Suprapubic skin (tissue), 4 donors: ENCODE measurements at regions not wholly inside any gene's neighbourhood (a gene's known extent, or its start where the extent isn't known, plus 50 kb on each side); places are given as distances from the start of the nearest gene placed in this dataset.
A peak's percentile ranks its signal among the peaks of the same experiment; 100 is the strongest.

ENCODE experiments used
- DNase-seq, 2 donors: peaks; one replicate each; pipeline ENCODE4 v3.0.0-alpha.2; 2019; ENCODE audit warnings: low spot score in 2 of 2
- H3K27ac ChIP-seq: fragments of 200-600 bp; sonication (generic); one replicate; pipeline ENCODE4 v1.5.1; 2019
- H3K27me3 ChIP-seq: fragments of 200-600 bp; sonication (generic); one replicate; pipeline ENCODE4 v1.5.1; 2019
- H3K36me3 ChIP-seq: fragments of 200-600 bp; sonication (generic); one replicate; pipeline ENCODE4 v1.5.1; 2019
- H3K4me1 ChIP-seq: fragments of 200-600 bp; sonication (generic); one replicate; pipeline ENCODE4 v1.5.1; 2019
- H3K4me3 ChIP-seq: fragments of 200-600 bp; sonication (generic); one replicate; pipeline ENCODE4 v1.5.1; 2019; ENCODE audit warnings: mild to moderate bottlenecking
- H3K9me3 ChIP-seq: fragments of 200-600 bp; sonication (generic); one replicate; pipeline ENCODE4 v1.5.1; 2019
- EP300 ChIP-seq: sonication (generic); formaldehyde crosslinking; IDR thresholded peaks from one replicate; pipeline ENCODE4 v1.6.1; 2017; ENCODE audit warnings: antibody characterized with exemption
- POLR2A ChIP-seq, 2 donors: fragments of 450-650 bp; IDR thresholded peaks; one replicate each; pipeline ENCODE4 v1.6.1; 2017; ENCODE audit warnings: antibody characterized with exemption in 2 of 2, mild to moderate bottlenecking in 2 of 2, moderate library complexity in 2 of 2
- POLR2AphosphoS5 ChIP-seq, 3 donors: sonication (generic); formaldehyde crosslinking; IDR thresholded peaks; one replicate each; pipeline ENCODE4 v1.6.1; 2017; ENCODE audit warnings: antibody characterized with exemption in 3 of 3
- WGBS: methylation state at CpG from one replicate; pipeline ENCODE4 v1.1.5; 2018; 5-methylcytosine and 5-hydroxymethylcytosine counted together
- TF ChIP-seq, protein P1 (sequence below), 2 donors: fragments of 200-600 bp in 1 of 2; fragments of 450-650 bp in 1 of 2; sonication (generic) in 1 of 2; IDR thresholded peaks; one replicate each; pipeline ENCODE4 v1.5.1; 2016 to 2019; ENCODE audit warnings: antibody characterized with exemption in 2 of 2, mild to moderate bottlenecking in 1 of 2, moderate library complexity in 1 of 2

- WGBS, result 31% methylated on average over 1 of the region's 1 CpG
- Histone ChIP-seq H3K4me1 (peaks cover 2% of the 10 kb centered on the region), H3K9me3 (no peaks in the 10 kb centered on the region), H3K4me3 (peak overlapping the region; percentile 38), H3K36me3 (no peaks in the 10 kb centered on the region), H3K27ac (no peak overlapping the region), H3K27me3 (no peaks in the 10 kb centered on the region)
- TF ChIP-seq, protein P1, sequence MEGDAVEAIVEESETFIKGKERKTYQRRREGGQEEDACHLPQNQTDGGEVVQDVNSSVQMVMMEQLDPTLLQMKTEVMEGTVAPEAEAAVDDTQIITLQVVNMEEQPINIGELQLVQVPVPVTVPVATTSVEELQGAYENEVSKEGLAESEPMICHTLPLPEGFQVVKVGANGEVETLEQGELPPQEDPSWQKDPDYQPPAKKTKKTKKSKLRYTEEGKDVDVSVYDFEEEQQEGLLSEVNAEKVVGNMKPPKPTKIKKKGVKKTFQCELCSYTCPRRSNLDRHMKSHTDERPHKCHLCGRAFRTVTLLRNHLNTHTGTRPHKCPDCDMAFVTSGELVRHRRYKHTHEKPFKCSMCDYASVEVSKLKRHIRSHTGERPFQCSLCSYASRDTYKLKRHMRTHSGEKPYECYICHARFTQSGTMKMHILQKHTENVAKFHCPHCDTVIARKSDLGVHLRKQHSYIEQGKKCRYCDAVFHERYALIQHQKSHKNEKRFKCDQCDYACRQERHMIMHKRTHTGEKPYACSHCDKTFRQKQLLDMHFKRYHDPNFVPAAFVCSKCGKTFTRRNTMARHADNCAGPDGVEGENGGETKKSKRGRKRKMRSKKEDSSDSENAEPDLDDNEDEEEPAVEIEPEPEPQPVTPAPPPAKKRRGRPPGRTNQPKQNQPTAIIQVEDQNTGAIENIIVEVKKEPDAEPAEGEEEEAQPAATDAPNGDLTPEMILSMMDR (IDR thresholded peaks at IDR 0.05), result no peak
- TF ChIP-seq POLR2A (IDR thresholded peaks at IDR 0.05) (no peak), EP300 (no peak), POLR2AphosphoS5 (IDR thresholded peaks at IDR 0.05) (no peak)
- DNase-seq, result no peak
These were observed 161.1 kb upstream of the CDH12 start for GRCh38 chr5:23014266-23014665.

DNA sequence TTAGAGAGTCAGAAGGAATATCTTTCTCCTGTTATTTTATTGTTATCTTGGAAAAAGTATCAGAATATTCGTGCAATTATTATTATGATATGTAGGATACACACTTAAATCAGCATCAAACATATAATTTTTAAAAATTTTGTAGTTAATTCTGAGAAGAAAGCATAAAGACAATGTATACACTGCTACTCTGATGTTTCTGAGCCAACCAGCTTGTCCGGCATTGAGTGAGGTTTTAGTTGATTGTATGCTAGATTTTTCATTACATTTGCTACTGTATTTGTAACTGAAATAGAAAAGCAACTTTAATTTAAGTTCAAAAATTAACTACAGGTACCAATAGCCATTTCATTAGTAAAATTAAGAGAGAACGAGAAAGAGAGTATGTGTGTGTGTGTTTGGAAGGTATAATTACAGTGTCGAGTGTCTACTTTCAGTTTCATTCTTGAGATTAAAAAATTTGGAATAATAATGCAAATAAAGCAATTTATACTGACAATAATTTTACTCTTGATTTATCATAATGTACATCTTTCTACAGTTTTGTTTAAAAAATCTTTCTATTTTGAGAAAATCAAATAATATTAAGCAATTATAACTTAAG, 160.4 kb upstream of the CDH12 start:
- Histone ChIP-seq H3K4me1 (peaks cover 2% of the 10 kb centered on the region), H3K27me3 (no peaks in the 10 kb centered on the region), H3K4me3 (peak overlapping the region; percentile 38), H3K9me3 (no peaks in the 10 kb centered on the region), H3K36me3 (no peaks in the 10 kb centered on the region), H3K27ac (no peak overlapping the region)
- DNase-seq, result no peak
- TF ChIP-seq POLR2AphosphoS5 (IDR thresholded peaks at IDR 0.05) (no peak), EP300 (no peak), POLR2A (IDR thresholded peaks at IDR 0.05) (no peak)
- TF ChIP-seq, protein P1 (IDR thresholded peaks at IDR 0.05), result no peak
- 30% methylated on average over 4 of the region's 4 CpGs for WGBS

DNA sequence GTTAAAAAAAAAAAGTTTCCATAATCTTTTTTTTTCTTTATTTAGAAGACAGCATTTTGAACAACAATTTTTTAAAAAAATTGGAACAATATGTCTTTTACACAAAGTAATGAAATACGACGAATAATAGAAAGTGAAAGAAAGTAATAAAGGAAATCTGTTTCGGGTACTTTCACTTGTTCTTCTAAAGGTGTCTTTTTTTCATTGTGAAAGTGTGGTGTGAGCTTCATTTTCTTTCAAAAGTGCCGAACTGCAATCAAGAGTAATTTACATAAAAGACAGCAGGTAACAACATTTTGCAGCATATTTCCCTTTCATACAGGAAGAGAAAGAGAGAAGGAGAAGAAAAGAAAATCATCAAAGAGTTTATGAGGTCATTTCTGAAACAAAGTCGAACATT, 159.7 kb upstream of the CDH12 start:
- H3K27ac ChIP-seq, result no peak overlapping the region
- no peaks in the 10 kb centered on the region for H3K36me3 ChIP-seq
- TF ChIP-seq, protein P1 (IDR thresholded peaks at IDR 0.05), result no peak
- TF ChIP-seq EP300 (no peak), POLR2AphosphoS5 (IDR thresholded peaks at IDR 0.05) (no peak), POLR2A (IDR thresholded peaks at IDR 0.05) (no peak)
- no peak for DNase-seq
- H3K9me3 ChIP-seq, result no peaks in the 10 kb centered on the region
- no peaks in the 10 kb centered on the region for H3K27me3 ChIP-seq
- peaks cover 2% of the 10 kb centered on the region for H3K4me1 ChIP-seq
- WGBS, result 17% methylated on average over 5 of the region's 5 CpGs
- peak overlapping the region; percentile 38 for H3K4me3 ChIP-seq

DNA sequence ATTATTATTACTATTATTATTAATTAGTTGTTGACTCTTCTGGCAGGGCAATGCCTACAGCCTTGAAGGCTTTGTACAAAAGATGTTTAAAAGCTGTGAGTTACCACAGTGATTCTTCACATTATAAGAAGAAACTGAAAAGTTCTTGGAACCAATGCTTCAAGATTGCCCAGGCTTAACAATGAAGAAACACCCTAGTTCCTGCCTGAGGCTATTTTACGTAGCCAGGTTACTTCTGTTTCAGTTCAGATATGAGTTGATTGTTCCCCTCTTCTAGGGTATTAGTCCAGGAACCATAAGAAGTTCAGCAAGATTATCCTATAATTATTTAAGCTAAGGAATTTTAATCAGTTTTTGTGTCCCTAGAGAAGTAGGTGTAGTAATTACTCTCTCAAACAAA, 154.6 kb upstream of the CDH12 start:
- Histone ChIP-seq H3K4me3 (no peak overlapping the region), H3K36me3 (no peaks in the 10 kb centered on the region), H3K9me3 (no peaks in the 10 kb centered on the region), H3K4me1 (no peaks in the 10 kb centered on the region), H3K27ac (peak overlapping the region; percentile 77), H3K27me3 (no peaks in the 10 kb centered on the region)
- no peak for DNase-seq
- TF ChIP-seq POLR2A (IDR thresholded peaks at IDR 0.05) (no peak), POLR2AphosphoS5 (IDR thresholded peaks at IDR 0.05) (no peak), EP300 (no peak)
- TF ChIP-seq, protein P1 (IDR thresholded peaks at IDR 0.05), result no peak
- WGBS, result 58% methylated on average over 1 of the region's 1 CpG

- TF ChIP-seq POLR2AphosphoS5 (IDR thresholded peaks at IDR 0.05) (no peak), POLR2A (IDR thresholded peaks at IDR 0.05) (no peak), EP300 (no peak)
- TF ChIP-seq, protein P1 (IDR thresholded peaks at IDR 0.05), result no peak
- DNase-seq, result no peak
- Histone ChIP-seq H3K4me1 (no peaks in the 10 kb centered on the region), H3K27me3 (no peaks in the 10 kb centered on the region), H3K9me3 (no peaks in the 10 kb centered on the region), H3K27ac (peak overlapping the region; percentile 77), H3K36me3 (no peaks in the 10 kb centered on the region), H3K4me3 (no peak overlapping the region)
- 35% methylated on average over 1 of the region's 1 CpG for WGBS
These were observed 154.1 kb upstream of the CDH12 start for GRCh38 chr5:23007236-23007635.
